Nucleus accumbens (tissue), 56 donors: ENCODE measurements at regions not wholly inside any gene's neighbourhood (a gene's known extent, or its start where the extent isn't known, plus 50 kb on each side); places are given as distances from the start of the nearest gene placed in this dataset.

ENCODE experiments used
- DNase-seq, 56 donors: peaks; one replicate each; lab custom pipeline; 2025; lab: John Stamatoyannopoulos, UW

- DNase-seq = no peak
Observed at GRCh38 chr10:128481152-128481840, 355.1 kb upstream of the MKI67 start.

GRCh38 chr10:128482052-128482451 lies 355.8 kb upstream of the MKI67 start:
- DNase-seq = no peak

- DNase-seq = no peak
Observed at GRCh38 chr10:128483216-128483615, 357.0 kb upstream of the MKI67 start.

GRCh38 chr10:128484041-128484440 lies 357.8 kb upstream of the MKI67 start:
- no peak for DNase-seq

- no peak for DNase-seq
Observed at GRCh38 chr10:128485701-128486235, 359.5 kb upstream of the MKI67 start.

- no peak for DNase-seq
Observed at GRCh38 chr10:128487517-128487916, 361.3 kb upstream of the MKI67 start.

- no peak for DNase-seq
Observed at GRCh38 chr10:128489324-128490247, 363.4 kb upstream of the MKI67 start.

GRCh38 chr10:128491686-128492085 lies 365.5 kb upstream of the MKI67 start:
- DNase-seq = no peak

GRCh38 chr10:128493811-128494210 lies 367.6 kb upstream of the MKI67 start:
- DNase-seq = no peak

- DNase-seq = no peak
Observed at GRCh38 chr10:128494665-128495064, 368.4 kb upstream of the MKI67 start.

GRCh38 chr10:128497660-128498377 lies 371.6 kb upstream of the MKI67 start:
- DNase-seq = no peak

- no peak for DNase-seq
Observed at GRCh38 chr10:128498378-128498730, 372.1 kb upstream of the MKI67 start.

GRCh38 chr10:128498746-128499145 lies 372.5 kb upstream of the MKI67 start:
- DNase-seq = no peak

- DNase-seq = no peak
Observed at GRCh38 chr10:128499486-128499885, 373.3 kb upstream of the MKI67 start.

GRCh38 chr10:128499956-128500355 lies 373.7 kb upstream of the MKI67 start:
- DNase-seq = no peak

GRCh38 chr10:128500642-128501041 lies 374.4 kb upstream of the MKI67 start:
- no peak for DNase-seq

- DNase-seq = no peak
Observed at GRCh38 chr10:128505346-128505745, 379.1 kb upstream of the MKI67 start.

GRCh38 chr10:128506423-128506822 lies 380.2 kb upstream of the MKI67 start:
- DNase-seq = no peak

GRCh38 chr10:128507066-128507465 lies 380.8 kb upstream of the MKI67 start:
- DNase-seq = no peak

GRCh38 chr10:128511284-128511683 lies 385.1 kb upstream of the MKI67 start:
- DNase-seq = no peak

GRCh38 chr10:128512767-128513166 lies 386.5 kb upstream of the MKI67 start:
- DNase-seq = no peak
